GM19438 (cell line): ENCODE measurements at regions not wholly inside any gene's neighbourhood (a gene's known extent, or its start where the extent isn't known, plus 50 kb on each side); places are given as distances from the start of the nearest gene placed in this dataset.

Experiments
- ATAC-seq: cut with Tn5 transposase; IDR thresholded peaks from one replicate; pipeline ENCODE4 v1.9.1; 2021; ENCODE audit warnings: low read depth; ENCODE audit not compliant: unreplicated experiment

DNA sequence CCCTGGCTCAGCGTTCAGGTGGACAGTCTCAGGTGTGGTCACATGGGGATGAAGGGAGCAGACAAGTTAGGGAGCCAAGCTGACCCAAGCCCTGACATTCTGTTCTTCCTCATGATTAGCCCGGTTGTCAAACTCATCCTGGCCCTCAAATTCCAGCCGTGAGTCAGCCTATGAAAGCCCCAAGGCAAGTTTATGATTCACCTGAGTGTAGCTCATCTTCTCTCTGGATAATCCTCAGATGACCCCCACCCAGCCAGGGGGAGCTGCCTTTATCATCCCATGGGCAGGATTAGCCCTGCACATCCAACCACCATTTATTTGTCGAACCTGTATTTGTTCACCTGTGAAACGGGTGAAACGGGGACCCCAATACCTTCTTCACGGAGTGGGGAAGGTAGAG, 161.9 kb downstream of the DHX35 start:
- no peak for ATAC-seq

DNA sequence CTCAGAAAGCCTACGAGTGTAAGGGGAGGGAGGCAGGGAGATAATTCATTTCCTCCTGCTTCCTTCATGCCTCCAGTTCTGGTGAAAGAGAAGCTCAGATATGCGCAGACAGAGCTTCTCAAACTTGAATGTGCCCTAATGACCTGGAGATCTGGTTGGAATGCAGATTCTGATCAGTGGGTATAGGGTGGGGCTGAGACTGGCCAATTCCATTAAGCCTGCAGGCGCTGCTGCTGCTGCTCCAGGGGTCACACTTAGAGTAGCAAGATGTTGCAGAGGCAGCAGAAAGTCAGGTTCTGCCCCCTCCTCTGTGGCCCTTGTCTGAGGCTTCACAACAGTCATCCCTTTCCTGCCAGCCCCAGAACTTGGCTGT, 161.0 kb downstream of the DHX35 start:
- ATAC-seq: no peak

DNA sequence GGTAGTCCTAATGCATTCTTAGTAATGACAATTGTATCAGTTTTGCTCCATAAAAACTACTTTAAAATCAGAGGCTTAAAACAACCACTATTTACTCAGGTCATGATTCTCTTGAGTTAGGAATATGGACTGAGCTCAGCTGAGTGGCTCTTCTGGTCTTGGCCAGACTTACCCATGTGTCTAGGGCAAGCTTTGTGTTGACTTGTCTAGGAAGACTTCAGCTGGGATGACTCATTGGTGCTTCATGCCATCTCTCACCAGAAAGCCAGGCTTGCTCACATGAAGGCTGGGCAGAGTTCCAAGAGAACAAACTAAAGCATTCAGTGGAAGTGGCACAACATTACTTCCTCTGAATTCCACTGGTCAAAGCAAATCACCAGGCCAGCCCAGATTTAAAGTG, 155.3 kb downstream of the DHX35 start:
- ATAC-seq: no peak

DNA sequence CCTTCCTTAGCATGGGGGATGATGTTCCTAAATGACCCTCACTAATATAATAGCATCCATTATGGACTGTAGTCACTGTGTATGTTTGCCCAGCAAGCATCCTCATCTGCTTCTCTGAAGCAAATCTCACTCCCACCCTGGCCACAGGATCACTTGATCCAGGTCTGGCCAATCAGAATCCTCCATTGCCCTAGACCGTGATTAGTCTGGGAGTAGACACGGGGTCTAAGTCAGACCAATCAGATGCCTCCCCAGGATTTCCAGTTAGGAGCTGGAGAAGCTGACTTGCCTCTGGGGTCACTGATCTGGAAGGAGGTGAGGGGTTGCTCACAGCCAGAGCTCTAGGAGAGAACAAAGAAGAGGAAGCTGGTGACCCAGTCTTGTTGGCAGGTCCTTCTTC, 153.9 kb downstream of the DHX35 start:
- ATAC-seq: no peak

DNA sequence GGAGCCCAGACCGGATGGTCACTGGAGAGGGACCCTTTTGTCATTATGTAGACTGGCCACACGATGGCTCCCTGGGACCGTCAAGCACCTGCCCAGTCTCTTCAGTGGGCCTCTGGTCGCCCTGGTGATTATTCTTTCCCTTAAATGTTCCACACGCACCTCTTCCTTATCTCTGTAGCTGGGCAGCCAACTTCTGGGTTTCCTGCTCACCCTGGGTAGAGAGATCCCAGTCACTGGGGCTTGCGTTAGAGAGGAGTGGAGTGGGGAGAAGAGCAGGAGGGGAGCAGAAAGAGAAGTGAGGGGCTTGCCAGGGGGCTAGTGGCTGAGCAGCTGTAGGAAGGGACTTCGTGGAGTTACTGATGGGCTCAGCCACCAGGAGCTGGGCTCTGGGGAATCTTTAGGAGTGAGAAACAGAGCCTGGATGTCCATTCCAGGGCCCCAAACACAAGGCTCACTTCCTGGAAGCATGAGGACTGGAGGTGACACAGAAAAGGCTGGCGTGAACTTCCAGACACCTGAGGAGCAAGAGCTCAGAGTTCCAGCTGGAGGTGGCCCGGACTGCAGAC, 150.1 kb downstream of the DHX35 start:
- ATAC-seq: no peak

DNA sequence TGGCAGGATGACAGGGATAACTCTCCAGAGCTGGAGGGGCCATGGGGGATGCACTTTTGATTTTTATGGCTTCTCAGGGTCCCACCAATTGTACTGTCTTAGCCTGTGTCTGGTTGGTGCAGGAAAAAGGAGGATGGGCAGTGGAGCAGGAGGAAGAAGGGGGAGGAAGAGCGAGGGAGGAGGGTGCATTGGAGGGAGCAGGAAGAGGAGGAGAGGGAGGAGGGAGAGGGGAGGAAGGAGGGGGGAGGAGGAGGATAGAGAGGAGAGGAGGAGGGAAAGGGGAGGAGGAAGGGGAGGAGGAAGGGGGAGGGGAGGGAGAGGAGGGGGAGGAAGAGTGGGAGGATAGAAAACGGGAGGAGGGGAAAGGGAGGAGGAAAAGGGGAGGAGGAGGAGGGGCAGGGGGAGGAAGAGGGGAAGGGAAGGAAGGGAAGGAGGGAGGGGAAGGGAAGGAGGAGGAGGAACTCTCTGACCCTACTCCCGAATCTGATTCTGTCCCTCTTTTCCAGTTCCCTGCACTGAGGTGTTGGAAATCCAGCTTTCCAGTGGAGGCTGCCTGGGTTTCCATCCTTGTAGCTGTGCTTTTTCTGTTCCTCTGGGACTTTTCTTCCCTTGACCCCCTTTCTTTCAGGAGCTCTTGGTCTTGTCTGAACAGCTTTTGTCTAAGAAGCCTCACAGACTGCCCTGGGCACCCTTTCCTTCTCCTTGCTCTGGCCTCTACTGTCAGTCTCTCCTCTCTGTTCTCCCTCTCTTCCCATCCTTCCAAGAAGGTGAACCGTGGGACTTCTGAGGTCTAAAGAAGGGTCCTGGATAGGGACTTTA, 149.4 kb downstream of the DHX35 start:
- no peak for ATAC-seq

DNA sequence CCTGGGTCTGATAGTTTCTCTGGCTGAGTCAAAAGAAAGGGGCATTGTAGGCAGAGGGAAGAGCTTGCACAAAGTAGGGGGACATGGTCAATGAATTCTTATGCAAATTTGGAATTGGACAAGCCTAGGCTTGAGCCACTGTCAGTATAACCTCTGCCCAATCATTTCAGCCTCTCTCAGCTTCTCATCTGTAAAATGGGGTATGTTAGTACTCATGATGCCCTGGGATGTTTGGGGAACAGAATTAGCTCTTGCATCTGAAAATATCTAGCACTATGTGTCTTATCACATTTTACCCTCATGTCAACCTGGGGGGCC, 148.6 kb downstream of the DHX35 start:
- no peak for ATAC-seq

DNA sequence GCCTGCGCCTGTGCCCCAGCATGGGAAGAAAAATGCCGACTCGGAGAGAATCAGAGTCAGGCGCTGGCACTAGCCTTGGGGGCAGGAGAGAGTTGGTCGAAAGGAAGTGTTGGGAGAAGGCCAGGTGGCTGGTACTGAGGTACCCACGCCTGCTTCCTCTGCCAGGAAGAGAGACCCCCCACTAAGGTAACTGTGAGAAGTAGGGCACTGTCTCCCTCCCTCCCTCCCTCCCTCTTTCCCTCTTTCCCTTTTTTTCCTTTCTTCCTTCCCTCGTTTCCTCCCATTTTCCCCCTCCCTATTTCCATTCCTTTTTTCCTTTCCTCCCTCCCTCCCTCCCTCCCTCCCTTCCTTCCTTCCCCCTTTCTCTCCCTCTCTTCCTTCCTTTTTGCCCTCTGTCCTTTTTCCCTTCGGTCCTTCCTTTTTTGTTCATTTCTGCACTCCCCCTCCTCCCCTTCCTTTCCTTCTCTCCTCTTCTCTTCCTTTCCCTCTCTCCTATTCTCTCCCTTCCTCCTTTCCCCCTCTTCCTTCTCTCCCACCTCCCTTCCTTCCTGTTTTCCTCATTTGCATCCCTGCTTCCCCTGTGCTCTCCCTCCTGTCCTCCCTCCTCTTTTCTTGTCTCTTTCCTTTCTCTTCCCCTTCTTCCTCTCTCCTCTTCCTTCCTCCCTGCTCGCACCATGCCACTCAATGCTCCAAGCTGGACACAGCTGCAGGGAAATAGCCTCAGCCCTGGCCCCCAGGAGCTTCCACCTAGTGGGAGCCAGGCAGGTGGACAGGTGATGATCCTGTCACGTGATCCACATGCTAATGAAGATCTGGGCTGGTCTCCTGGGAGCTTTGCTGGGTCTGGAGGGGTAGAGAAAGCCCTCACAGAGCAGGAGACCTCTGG, 148.0 kb downstream of the DHX35 start:
- ATAC-seq: no peak

DNA sequence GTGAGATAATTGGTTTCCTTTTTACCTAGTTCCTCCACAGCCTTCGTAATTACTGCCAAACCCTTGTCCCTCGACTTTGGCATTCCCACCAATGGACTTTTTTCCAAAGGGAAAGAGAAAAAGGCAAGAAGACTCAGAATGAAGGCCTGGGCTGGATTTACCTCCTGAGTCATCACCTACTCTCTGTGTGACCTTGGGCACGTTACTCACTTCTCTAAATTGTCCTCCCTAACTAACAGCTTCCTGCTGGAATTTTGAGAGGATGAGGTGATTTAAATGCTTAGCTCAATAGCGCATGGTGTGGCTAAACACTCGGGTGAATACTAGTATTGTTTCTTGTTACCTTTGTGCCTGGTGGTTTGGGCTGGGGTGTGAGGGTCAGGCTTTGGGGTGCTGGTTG, 146.6 kb downstream of the DHX35 start:
- no peak for ATAC-seq

DNA sequence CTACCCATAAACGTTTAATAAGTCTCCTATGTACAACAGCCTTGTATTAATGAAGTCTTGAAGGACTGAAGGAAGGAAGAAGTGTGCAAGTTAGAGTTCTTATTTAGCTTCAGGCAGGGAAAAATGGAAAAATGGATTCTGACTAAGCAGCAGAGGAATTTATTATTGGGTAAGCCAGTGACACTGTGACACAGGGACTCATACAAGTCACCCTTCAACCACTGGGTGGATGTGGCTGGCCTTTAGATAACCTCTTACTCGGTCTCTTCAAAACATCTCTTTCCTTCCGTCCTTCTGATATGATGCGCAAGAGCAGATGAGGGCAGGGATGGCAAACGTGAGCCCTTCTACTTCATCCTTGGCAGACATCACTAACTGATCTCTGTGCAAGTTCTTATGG, 145.6 kb downstream of the DHX35 start:
- ATAC-seq: no peak

DNA sequence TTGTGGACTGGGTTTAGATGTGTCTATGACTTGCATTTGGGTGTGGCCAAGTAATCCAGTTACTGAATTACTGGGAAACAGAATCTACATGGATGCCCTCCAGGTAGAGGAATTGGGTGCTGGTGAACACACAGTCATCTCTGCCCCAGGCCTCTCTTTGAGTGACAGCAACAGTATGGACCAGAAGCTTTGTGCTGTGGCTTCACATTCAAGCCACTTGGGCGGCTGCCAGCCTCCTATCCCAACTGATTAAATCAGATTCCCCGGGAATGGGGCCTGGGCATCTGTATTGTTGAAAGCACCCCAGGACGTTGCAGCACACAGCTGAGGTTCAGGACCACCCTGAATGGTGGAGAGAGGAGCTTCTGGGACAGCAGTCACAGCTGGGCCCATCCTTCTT, 144.6 kb downstream of the DHX35 start:
- no peak for ATAC-seq

DNA sequence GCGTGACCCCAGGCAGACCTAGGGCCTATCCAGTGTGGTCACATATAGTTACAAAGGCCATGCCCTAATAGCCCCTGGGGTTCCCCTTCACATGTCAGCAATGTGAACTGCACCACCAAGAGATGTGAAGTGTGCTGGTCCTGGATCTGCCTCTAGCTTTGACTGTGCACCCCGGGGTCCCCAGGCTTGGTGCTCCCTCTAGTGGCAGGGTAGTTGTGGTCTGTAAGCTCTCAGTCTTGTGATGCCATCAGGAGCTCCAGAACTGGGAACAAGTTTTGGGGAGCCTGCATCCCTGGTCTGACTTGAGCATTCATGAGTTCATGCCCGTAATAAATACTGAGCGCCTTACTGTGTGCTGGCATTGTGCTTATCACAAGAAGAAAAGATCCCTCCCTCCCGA, 143.4 kb downstream of the DHX35 start:
- no peak for ATAC-seq

DNA sequence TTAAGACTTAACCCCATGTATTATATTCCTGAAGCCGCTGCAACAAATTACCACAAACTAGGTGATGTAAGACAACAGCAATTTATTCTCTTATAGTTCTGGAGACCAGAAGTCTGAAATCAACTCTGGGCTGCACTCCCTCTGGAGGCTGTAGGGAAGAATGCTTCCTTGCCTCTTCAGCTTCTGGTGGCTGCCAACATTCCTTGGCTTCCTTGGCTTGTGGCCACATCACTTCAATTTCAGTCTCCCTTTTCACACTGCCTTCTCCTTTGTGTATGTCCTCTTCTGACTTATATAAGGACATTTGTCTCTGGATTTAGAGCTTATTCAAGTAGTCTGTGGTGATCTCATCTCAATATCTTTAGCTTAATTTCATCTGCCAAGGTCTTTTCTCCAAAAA, 141.6 kb downstream of the DHX35 start:
- ATAC-seq: no peak

DNA sequence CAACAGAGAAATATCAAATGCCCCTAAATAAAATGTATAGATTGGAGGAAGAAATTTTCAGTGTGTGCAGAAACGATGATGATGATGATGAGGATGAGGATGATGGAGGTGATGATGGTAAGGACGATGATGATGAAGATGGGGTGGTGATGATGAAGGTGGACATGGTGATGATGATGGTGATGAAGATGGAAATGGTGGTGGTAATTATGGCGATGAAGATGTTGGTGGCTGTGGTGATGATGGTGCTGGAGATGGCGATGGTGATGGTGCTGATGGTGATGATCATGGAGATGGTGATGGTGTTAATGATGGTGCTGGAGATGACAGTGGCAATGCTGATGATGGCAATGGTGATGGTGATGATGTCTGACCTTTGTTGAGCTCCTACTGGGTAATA, 141.2 kb downstream of the DHX35 start:
- ATAC-seq: no peak

DNA sequence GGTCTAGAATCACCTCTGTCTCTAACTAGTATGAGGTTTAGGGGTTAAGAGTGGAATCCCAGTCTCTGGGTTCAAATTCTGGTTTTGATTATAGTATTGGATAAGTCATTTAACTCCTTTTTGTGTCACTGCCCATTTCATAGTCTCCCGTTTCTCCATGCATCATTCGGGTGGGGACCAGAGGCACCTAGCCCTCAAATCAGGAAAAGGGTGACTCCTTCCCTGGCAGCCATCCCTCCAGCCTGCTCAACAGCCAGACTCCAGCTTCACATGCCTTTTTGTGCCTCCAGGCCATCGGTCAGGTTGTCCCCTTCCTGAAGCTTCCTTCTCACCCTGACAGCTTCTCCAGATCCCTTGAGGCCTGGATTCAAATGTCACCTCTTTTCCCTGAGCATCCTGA, 139.8 kb downstream of the DHX35 start:
- no peak for ATAC-seq

DNA sequence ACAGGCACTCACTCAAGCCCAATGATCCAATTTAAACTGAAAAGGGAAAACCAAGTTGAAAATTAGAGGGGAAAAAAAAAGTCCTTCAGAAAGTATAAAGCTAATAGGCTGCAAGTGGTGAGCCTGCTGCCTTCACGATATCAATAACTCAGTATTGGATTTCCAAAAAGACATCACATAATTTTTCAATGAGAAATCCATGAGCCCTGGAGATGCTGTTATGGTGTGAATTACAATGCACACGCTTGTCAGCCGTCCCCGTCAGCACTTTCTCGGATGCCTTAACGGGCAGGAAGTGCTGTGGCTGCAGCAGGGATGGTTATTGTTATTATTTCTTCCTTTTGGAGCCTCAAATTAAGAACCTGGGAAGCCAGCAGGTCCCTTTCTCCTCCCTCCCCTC, 138.5 kb downstream of the DHX35 start:
- ATAC-seq: no peak

DNA sequence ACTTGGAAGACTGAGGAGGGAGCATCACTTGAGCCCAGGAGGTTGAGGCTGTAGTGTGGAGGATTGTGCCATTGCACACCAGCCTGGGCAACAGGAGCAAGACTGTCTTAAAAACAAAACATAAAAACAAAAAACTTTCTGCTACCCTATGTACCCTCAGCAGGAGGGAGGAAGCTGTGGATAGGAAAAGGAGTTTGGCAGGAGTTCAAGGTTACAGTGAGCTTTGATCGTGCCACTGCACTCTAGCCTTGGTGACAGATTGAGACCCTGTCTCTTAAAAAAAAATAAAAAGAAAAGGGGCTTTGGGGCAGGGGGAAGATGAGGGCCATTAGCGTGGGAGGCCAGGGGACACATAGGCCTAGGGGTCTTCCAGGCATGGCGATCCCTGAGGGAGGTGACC, 135.7 kb downstream of the DHX35 start:
- ATAC-seq: no peak

DNA sequence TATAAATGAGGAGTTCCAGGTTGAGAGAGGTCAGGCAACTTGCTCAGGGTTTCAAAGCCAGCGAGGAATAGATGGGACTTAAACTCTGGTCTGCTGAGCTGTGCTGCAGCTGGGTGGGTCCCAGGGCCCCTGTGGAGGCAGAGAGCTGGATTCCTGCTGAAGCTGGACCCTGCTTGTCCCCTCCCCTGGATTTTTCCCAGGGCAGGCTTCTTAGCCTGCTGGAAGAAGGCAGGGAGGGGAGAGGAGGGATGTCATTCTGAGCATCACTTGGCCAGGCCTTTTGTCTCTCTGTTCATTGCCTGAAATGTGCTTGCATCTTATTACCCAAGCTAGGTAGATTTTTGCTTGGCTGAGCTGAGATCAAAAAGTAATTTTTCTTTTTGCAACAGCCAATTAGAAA, 133.7 kb downstream of the DHX35 start:
- no peak for ATAC-seq

DNA sequence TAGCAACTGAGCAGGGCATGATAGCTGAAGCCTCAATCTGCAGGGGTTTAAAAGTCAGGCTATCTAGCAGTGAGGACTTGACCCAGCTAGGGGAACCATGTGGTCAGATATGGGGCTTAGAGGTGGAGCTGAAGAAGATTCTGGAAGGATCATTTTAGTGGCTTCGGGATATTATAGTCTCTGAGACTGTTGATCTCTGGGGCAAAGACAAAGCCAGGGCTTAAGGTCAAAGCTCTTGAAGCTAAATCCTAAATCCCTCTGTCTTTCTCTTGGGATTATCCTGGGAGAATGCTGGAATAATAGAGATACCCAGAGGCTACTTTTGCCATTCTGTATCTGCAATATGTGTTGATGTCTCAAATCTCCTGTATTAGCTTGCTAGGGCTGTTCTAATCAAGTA, 132.2 kb downstream of the DHX35 start:
- ATAC-seq: no peak

DNA sequence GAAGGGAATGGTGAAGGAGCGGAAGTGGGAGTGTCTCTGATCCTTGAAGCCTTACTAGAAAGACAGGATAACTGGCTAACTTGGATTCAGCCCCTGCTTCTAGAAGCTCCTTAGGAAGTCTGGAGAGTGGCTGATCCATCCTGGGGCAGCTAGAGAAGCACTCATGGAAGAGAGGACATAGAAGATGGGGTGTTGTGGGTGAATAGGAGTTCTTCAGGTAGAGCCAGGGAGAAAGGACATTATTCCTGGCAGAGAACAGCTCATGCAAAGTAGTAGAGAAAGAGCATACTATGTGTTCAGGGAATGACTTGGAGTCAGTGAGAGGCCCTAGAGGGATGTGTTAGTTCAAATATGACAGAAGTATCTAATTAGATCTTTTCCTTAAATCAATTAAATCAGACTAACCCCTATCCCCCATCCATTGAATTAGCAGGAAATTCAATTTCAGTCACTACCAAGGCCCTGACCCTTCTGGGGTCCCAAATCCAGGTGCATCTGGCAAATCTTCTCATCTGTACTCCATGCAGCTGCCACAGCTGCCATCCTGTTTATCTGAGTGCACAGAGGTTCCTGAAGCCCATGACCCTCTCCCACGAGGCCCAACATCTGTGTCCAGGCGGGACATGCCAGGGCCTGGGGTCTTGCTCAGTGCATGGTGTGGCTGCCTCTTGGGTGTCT, 130.7 kb downstream of the DHX35 start:
- ATAC-seq: no peak

DNA sequence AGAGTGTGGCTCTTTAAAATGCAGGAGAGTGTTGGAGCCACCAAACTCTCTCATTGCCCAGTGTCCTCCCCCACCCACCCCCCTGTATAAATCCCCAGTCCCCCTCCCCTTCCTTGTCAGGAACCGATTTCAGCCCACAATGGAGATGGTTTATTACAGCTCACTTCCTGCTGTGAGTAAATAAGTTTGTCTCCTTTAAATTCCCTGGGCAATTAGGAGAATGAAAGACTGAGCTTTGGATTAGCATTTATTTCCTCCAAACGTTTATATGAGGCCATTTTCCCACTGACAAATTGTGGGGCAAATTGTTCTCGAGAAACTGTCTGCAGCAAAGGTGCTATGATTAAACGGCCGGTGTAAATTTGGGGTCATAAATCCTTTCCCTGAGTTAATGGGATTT, 128.8 kb downstream of the DHX35 start:
- ATAC-seq: no peak
